Muscle of leg (tissue), 3 donors: ENCODE measurements at regions not wholly inside any gene's neighbourhood (a gene's known extent, or its start where the extent isn't known, plus 50 kb on each side); places are given as distances from the start of the nearest gene placed in this dataset.
A peak's percentile ranks its signal among the peaks of the same experiment; 100 is the strongest.

Experiments used
- DNase-seq: peaks from one replicate; pipeline ENCODE4 v3.0.0; 2013
- H3K27ac ChIP-seq: one replicate; pipeline ENCODE4 v1.5.1; 2013; ENCODE audit warnings: mild to moderate bottlenecking, low read length, control low read depth
- H3K27me3 ChIP-seq: one replicate; pipeline ENCODE4 v1.6.1; 2013; ENCODE audit warnings: low read length; ENCODE audit not compliant: control insufficient read depth, insufficient read depth
- H3K36me3 ChIP-seq: one replicate; pipeline ENCODE4 v1.6.1; 2013; ENCODE audit warnings: low read length; ENCODE audit not compliant: control insufficient read depth, insufficient read depth
- H3K4me1 ChIP-seq: one replicate; pipeline ENCODE4 v1.6.1; 2013; ENCODE audit warnings: low read length; ENCODE audit not compliant: control insufficient read depth, insufficient read depth
- H3K4me3 ChIP-seq: one replicate; pipeline ENCODE4 v1.5.1; 2013; ENCODE audit warnings: low read length, control low read depth
- H3K9me3 ChIP-seq: replicated peaks from 2 replicates; pipeline ENCODE4 v1.6.1; 2013; ENCODE audit warnings: low read depth, low read length; ENCODE audit not compliant: control insufficient read depth
- WGBS: methylation state at CpG from one replicate; pipeline ENCODE4 v1.1.5; 2013; ENCODE audit warnings: missing lambda C conversion rate; ENCODE audit not compliant: insufficient coverage; 5-methylcytosine and 5-hydroxymethylcytosine counted together

DNA sequence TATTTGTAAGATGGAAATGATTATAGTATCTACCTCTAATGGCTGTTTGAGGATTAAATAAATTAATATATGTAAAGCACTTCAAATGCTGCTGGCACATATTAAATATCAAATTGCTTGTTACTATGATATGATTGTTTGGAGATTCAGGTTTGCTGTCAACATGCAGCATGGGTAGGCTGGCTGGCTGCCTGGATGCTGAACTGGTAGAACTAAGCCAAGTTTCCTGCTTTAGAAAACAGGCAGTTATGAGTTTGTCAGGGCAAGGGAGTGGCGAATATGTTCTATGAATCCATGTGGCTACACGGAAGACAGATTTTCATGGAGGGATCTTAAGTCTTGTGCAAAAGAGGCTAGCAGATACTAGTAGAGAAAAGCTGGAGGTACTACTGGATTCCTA lies 239.6 kb downstream of the GBA3 start:
- H3K9me3 ChIP-seq, result no peaks in the 10 kb centered on the region
- H3K4me3 ChIP-seq, result no peak overlapping the region
- H3K27ac ChIP-seq, result no peak overlapping the region
- no peaks in the 10 kb centered on the region for H3K36me3 ChIP-seq
- no peak for DNase-seq
- 77% methylated on average over 2 of the region's 2 CpGs for WGBS
- no peaks in the 10 kb centered on the region for H3K4me1 ChIP-seq
- H3K27me3 ChIP-seq, result no peaks in the 10 kb centered on the region

DNA sequence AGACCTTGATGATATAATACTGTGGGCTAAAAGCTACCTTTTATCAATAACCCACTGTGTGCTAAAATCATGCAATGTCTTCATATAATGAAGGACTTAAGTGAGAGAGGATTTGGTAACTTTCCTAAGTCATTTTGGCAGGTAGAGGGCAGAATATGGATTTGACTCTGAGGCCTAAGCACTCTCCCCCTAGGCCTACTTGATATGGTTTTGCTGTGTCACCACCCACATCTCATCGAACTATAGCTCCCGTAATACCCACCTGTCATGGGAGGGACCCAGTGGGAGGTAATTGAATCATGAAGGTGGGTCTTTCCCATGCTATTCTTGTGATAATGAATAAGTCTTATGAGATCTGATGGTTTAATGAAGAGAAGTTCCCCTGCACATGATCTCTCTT lies 229.7 kb downstream of the GBA3 start:
- Histone ChIP-seq H3K36me3 (no peaks in the 10 kb centered on the region), H3K27me3 (no peaks in the 10 kb centered on the region), H3K9me3 (no peaks in the 10 kb centered on the region), H3K4me1 (no peaks in the 10 kb centered on the region), H3K4me3 (no peak overlapping the region), H3K27ac (no peak overlapping the region)
- no peak for DNase-seq
- WGBS, result no CpG with 5 or more reads among the region's 2 CpGs

DNA sequence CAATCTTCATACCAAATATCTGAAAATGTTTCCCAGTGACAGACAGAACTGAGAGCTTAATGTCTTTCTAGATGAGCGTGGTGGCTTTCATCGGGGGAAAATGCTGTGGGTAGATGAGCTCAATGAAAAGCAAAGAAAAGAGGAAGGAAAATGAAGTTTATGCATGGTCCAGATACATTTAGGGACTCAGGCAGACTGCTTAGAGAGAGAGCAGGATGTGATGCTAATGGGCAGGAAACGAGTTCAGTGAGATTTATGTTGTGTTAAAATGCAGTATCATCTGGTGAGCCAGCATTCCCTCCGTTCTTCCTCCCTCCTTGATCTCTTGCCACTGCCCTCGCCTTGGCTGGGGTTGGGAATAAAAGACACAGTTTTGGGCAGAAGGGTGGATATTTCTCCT lies 229.2 kb downstream of the GBA3 start:
- 21% methylated on average over 2 of the region's 5 CpGs for WGBS
- DNase-seq, result peak; percentile 7

DNA sequence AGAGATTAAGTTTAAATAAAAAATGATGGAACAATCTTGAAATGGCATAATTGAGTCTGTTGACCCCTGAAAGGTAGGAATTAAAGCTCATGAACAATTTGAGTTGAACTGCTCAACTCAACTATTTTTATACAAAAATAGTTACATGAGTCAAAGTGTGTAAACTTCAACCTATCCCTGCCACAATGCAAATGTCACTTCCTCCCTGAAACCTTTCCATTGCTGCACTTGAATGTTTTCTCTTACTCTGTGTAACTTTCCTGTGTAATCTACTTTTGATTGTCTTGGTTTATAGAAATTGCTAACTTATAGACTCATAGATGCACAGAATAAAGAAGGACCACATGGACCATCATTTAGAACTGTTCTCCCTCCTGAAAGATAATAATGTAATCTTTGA lies 218.5 kb downstream of the GBA3 start:
- Histone ChIP-seq H3K9me3 (no peaks in the 10 kb centered on the region), H3K4me1 (no peaks in the 10 kb centered on the region), H3K4me3 (no peak overlapping the region), H3K27me3 (no peaks in the 10 kb centered on the region), H3K36me3 (no peaks in the 10 kb centered on the region), H3K27ac (no peak overlapping the region)
- DNase-seq, result no peak

More for the DNA sequence above, 229.2 kb downstream of the GBA3 start:
- no peaks in the 10 kb centered on the region for H3K36me3 ChIP-seq
- no peaks in the 10 kb centered on the region for H3K27me3 ChIP-seq
- H3K4me1 ChIP-seq, result no peaks in the 10 kb centered on the region
- H3K27ac ChIP-seq, result no peak overlapping the region
- no peak overlapping the region for H3K4me3 ChIP-seq
- no peaks in the 10 kb centered on the region for H3K9me3 ChIP-seq

DNA sequence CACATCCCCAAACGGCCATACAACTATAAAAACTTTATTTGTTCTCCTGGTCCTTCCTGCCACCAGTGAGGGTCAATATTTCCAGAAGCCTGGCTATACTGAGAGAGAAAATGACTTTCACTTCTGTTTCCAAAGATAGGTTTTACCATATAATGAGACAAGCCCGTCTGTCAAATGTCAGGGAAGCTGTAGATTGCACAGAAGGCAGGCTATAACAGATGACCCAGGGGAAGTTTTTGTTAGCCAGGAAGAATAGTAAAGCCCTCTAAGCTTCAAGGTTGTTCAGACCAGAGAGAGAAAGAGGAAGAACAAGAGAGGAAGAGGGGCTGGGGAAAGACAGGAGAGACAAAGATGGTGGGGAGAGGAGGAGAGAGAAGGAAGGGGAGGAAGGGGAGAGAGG lies 217.5 kb downstream of the GBA3 start:
- no peak overlapping the region for H3K4me3 ChIP-seq
- DNase-seq, result no peak
- no peaks in the 10 kb centered on the region for H3K36me3 ChIP-seq
- H3K27me3 ChIP-seq, result no peaks in the 10 kb centered on the region
- no peak overlapping the region for H3K27ac ChIP-seq
- no peaks in the 10 kb centered on the region for H3K4me1 ChIP-seq
- H3K9me3 ChIP-seq, result no peaks in the 10 kb centered on the region
- WGBS, result no CpG with 5 or more reads among the region's 2 CpGs

DNA sequence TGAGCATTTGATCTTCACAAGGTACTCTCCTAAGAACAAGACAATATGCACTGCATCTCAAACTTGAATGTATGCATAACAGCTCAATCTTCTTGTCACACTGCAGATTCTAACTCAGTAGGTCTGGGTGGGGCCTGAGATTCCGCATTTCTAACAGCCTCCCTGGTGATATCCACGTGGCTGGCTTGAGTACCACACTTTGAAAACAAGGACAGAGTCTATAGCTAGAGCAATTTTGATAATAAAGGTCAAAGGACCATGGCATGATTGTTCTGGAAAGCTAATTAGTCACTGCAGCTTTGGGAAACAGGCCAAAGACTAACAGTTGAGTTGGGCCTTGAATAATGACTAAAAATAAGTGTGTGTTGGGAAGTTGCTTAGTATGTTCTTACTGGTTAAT lies 213.3 kb downstream of the GBA3 start:
- DNase-seq, result no peak
- H3K4me3 ChIP-seq, result no peak overlapping the region
- H3K36me3 ChIP-seq, result no peaks in the 10 kb centered on the region
- H3K4me1 ChIP-seq, result no peaks in the 10 kb centered on the region
- H3K27me3 ChIP-seq, result no peaks in the 10 kb centered on the region
- no peaks in the 10 kb centered on the region for H3K9me3 ChIP-seq
- WGBS, result 58% methylated on average over 2 of the region's 2 CpGs
- no peak overlapping the region for H3K27ac ChIP-seq

DNA sequence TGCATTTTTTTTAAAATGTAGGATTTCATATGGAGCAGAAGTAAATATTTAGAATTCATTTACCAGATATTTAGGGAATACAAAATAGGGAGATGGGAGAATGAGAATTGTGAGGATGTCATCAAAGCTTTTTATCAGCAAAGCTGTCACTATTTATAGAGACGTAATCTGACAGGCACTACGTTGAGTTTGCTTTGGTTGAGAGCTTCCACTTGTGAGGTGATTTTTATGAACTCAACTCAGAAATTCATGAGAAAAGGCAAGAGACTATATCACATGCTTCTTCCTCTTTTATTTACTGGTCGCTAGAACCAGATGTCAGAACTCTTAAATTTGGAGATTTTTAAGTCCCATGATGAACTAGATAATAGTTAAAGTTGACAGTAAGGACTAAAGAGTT lies 211.2 kb downstream of the GBA3 start:
- Histone ChIP-seq H3K36me3 (no peaks in the 10 kb centered on the region), H3K27ac (no peak overlapping the region), H3K27me3 (no peaks in the 10 kb centered on the region), H3K4me3 (no peak overlapping the region), H3K4me1 (no peaks in the 10 kb centered on the region), H3K9me3 (no peaks in the 10 kb centered on the region)
- no peak for DNase-seq
- WGBS, result no CpG with 5 or more reads among the region's 3 CpGs

DNA sequence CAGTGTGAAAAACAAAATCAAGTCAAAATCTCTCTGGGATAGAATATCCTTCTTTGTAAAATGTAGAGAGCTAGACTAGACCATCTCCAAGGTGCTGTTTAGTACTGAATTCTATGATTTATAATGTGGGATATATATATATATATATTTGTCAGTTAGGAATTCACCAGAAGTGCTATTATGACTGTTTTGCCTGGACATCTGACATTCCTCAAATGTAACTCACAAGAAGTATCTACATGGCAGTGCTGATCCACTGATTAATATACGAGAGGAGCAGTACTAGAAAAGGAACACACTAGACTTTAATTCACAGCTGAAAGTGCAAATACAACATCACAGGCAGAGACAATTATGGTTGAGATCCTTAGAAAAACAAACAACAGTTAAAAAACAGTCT lies 208.9 kb downstream of the GBA3 start:
- WGBS, result no CpG with 5 or more reads among the region's 1 CpG
- Histone ChIP-seq H3K4me3 (no peak overlapping the region), H3K36me3 (no peaks in the 10 kb centered on the region), H3K4me1 (no peaks in the 10 kb centered on the region), H3K27ac (no peak overlapping the region), H3K9me3 (no peaks in the 10 kb centered on the region), H3K27me3 (no peaks in the 10 kb centered on the region)
- DNase-seq, result no peak

DNA sequence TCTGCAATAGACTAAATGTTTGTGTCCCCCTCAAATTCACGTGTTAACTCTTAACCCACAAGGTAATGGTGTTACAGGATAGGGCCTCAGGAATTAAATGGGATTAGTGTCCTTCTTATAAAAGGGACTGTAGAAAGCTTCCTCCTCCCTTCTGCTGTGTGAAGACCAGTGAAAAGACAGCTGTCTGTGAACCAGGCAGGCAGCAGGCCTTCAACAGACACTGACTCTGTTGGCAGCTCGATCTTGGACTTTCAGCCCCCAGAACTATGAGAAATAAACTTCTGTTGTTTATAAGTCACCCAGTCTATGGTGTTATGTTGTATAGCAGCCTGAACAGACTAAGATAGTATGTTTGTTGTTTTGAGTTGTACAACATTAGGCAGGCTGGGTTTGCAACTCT lies 208.1 kb downstream of the GBA3 start:
- no CpG with 5 or more reads among the region's 2 CpGs for WGBS
- DNase-seq, result no peak
- Histone ChIP-seq H3K4me3 (no peak overlapping the region), H3K27me3 (no peaks in the 10 kb centered on the region), H3K4me1 (no peaks in the 10 kb centered on the region), H3K9me3 (no peaks in the 10 kb centered on the region), H3K27ac (no peak overlapping the region), H3K36me3 (no peaks in the 10 kb centered on the region)

DNA sequence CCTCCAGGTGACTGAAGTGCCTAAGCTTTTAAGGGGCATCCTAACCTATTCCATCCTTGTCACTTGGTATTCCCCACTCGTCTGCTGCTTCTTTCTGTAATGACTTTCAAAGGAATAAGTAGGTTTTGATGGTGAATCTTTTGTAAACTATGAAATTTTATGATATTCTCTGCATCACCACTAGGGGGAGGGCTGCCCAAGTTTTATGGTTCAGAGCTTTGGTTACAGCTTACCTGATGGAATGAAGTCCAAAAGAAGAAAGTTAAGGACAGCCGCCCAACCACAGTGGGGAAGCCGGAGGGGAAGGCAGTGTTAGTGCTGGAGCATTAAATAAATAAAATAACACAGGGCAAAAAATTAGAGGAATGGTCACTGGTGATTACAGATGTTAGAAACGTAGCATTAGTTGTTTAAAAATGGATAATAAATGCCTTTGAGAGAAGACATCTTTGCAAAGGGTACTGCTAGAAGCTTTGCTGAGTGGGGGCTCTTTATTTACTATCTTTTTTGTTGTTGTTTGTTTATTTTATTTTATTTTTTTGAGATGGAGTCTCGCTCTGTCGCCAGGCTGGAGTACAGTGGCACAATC lies 204.9 kb downstream of the GBA3 start:
- no peak overlapping the region for H3K4me3 ChIP-seq
- DNase-seq, result peak; percentile 12
- no peaks in the 10 kb centered on the region for H3K4me1 ChIP-seq
- no peak overlapping the region for H3K27ac ChIP-seq
- 94% methylated on average over 3 of the region's 6 CpGs for WGBS
- H3K36me3 ChIP-seq, result no peaks in the 10 kb centered on the region
- no peaks in the 10 kb centered on the region for H3K9me3 ChIP-seq
- H3K27me3 ChIP-seq, result no peaks in the 10 kb centered on the region

DNA sequence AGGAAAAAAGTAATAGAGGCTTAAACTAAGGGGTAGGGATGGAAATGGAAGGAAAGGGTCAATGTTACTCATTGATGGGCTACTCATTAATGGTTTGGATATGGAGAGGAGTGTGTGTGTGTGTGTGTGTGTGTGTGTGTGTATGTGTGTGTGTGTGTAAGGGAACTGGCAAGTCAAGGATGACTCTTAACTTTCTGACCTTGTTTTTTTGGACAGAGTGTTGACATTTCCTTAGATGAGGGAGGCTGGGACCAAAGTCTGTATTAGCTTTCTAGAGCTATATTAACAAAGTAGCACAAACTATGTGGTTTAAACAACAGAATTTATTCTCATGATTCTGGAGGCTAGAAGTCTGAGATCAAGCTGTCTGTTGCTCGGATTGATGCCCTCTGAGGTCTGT lies 202.7 kb downstream of the GBA3 start:
- H3K9me3 ChIP-seq, result no peaks in the 10 kb centered on the region
- no peak for DNase-seq
- no peaks in the 10 kb centered on the region for H3K27me3 ChIP-seq
- no CpG with 5 or more reads among the region's 1 CpG for WGBS
- H3K4me1 ChIP-seq, result no peaks in the 10 kb centered on the region
- H3K4me3 ChIP-seq, result no peak overlapping the region
- no peaks in the 10 kb centered on the region for H3K36me3 ChIP-seq
- H3K27ac ChIP-seq, result no peak overlapping the region
